ENCODE measurements at regions not wholly inside any gene's neighbourhood (a gene's known extent, or its start where the extent isn't known, plus 50 kb on each side); places are given as distances from the start of the nearest gene placed in this dataset.

DNA sequence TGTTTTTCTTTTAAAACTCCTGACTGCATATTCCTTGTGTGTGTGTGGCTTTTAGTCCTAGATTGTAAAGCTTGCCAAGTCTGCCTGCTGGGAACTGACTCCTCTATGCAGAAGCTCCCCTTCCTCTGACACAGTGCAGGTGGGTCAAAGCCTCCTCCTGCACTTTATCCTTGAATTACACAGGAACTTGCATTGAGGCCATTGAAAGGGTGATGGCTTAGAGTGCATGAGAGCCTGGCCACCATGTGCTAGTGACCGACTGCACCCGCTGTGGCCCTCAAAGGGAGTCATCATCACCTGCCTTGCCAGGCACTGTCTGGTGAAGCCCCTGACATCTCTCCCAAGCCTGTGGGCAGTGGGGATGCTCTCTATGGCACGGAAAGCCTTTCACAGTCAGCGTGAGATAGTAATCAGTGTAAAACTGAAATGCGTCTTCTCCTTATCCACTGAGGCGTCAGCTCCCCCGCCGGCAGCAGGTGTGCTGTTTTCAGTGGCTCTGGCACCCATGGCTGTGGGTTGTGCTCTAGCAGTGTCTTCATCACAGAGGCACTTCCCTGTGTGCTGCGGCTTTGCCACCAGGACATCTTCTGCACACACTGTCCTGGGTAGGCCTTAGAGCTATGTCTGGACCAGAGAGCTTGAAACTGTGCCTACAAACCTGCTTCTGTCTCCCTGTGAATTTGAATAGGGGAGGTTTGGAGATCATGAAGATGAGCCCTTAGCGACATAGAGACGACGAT, 87.9 kb downstream of the THBS2 start:
- no peak overlapping the region for H3K4me3 Mint-ChIP-seq
- DNase-seq (no peak), ATAC-seq (ENCODE audit: low read depth) (no peak)
- H3K9me3 Mint-ChIP-seq = no peaks in the 10 kb centered on the region
- no peaks in the 10 kb centered on the region for H3K27me3 Mint-ChIP-seq
- ChIA-PET CTCF (no interaction called here), POLR2A (no interaction called here)
- H3K4me1 Mint-ChIP-seq = no peaks in the 10 kb centered on the region
- H3K36me3 Mint-ChIP-seq (ENCODE audit: low read depth) = no peaks in the 10 kb centered on the region
- no peak overlapping the region for H3K27ac Mint-ChIP-seq
- intact Hi-C loops (cut with micrococcal nuclease) = no loop called here
- TF ChIP-seq, protein P1, sequence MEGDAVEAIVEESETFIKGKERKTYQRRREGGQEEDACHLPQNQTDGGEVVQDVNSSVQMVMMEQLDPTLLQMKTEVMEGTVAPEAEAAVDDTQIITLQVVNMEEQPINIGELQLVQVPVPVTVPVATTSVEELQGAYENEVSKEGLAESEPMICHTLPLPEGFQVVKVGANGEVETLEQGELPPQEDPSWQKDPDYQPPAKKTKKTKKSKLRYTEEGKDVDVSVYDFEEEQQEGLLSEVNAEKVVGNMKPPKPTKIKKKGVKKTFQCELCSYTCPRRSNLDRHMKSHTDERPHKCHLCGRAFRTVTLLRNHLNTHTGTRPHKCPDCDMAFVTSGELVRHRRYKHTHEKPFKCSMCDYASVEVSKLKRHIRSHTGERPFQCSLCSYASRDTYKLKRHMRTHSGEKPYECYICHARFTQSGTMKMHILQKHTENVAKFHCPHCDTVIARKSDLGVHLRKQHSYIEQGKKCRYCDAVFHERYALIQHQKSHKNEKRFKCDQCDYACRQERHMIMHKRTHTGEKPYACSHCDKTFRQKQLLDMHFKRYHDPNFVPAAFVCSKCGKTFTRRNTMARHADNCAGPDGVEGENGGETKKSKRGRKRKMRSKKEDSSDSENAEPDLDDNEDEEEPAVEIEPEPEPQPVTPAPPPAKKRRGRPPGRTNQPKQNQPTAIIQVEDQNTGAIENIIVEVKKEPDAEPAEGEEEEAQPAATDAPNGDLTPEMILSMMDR (IDR thresholded peaks at IDR 0.05) = no peak

DNA sequence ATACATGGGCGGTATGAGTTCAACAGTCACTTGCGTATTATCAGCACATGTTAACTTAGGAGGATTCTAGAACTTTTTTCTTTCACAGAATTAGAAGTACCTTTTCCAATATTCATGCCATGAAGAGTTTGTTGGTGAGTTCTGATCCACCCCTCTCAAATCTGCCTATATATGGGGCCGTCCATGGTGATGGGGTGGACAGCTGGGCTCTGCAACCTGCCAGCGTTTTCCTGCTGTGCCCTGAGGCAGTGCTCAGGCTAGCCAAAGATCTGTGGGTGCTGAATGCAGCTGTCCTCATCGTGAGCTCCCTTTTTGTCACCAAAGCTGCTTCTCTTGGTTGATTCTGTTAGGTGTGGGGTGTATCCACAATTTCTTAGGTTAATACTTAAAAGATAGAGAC, 88.7 kb downstream of the THBS2 start:
- ATAC-seq (ENCODE audit: low read depth) = no peak
- CTCF ChIA-PET = no interaction called here

DNA sequence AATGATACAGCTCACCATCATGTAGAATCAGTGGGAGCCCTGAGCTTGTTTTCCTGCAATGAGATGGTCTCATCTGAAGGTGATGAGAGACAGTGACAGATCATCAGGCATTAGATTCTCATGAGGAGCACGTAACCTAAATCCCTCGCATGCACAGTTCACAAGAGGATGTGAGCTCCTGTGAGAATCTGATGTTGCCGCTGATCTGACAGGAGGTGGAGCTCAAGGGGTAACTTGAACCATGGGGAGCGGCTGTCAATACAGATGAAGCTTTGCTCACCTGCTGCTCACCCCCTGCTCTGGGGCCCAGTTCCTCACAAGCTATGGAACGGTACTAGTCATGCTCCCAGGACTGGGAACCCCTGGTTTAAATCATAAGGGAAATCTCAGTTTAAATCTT, 89.2 kb downstream of the THBS2 start:
- Mint-ChIP-seq H3K4me3 (no peak overlapping the region), H3K27ac (no peak overlapping the region), H3K4me1 (no peaks in the 10 kb centered on the region), H3K27me3 (no peaks in the 10 kb centered on the region), H3K9me3 (no peaks in the 10 kb centered on the region), H3K36me3 (ENCODE audit: low read depth) (no peaks in the 10 kb centered on the region)
- TF ChIP-seq, protein P1 (IDR thresholded peaks at IDR 0.05) = no peak
- CTCF ChIA-PET = no interaction called here
- intact Hi-C loops (cut with micrococcal nuclease) = no loop called here
- DNase-seq = no peak
- no peak for ATAC-seq (ENCODE audit: low read depth)
- POLR2A ChIA-PET = no interaction called here

More for the DNA sequence above, 88.7 kb downstream of the THBS2 start:
- Mint-ChIP-seq H3K27ac (no peak overlapping the region), H3K4me1 (no peaks in the 10 kb centered on the region), H3K4me3 (no peak overlapping the region), H3K9me3 (no peaks in the 10 kb centered on the region), H3K36me3 (ENCODE audit: low read depth) (no peaks in the 10 kb centered on the region), H3K27me3 (no peaks in the 10 kb centered on the region)
- DNase-seq = no peak
- TF ChIP-seq, protein P1 (IDR thresholded peaks at IDR 0.05) = no peak
- intact Hi-C loops (cut with micrococcal nuclease) = no loop called here
- POLR2A ChIA-PET = no interaction called here

GRCh38 chr6:169163411-169163901, 90.2 kb downstream of the THBS2 start:
- ATAC-seq (ENCODE audit: low read depth) (no peak), DNase-seq (no peak)
- Mint-ChIP-seq H3K36me3 (ENCODE audit: low read depth) (no peaks in the 10 kb centered on the region), H3K27me3 (no peaks in the 10 kb centered on the region), H3K4me1 (no peaks in the 10 kb centered on the region), H3K9me3 (no peaks in the 10 kb centered on the region), H3K27ac (no peak overlapping the region), H3K4me3 (no peak overlapping the region)
- intact Hi-C loops (cut with micrococcal nuclease) = no loop called here
- TF ChIP-seq, protein P1 (IDR thresholded peaks at IDR 0.05) = no peak
- ChIA-PET POLR2A (no interaction called here), CTCF (no interaction called here)

DNA sequence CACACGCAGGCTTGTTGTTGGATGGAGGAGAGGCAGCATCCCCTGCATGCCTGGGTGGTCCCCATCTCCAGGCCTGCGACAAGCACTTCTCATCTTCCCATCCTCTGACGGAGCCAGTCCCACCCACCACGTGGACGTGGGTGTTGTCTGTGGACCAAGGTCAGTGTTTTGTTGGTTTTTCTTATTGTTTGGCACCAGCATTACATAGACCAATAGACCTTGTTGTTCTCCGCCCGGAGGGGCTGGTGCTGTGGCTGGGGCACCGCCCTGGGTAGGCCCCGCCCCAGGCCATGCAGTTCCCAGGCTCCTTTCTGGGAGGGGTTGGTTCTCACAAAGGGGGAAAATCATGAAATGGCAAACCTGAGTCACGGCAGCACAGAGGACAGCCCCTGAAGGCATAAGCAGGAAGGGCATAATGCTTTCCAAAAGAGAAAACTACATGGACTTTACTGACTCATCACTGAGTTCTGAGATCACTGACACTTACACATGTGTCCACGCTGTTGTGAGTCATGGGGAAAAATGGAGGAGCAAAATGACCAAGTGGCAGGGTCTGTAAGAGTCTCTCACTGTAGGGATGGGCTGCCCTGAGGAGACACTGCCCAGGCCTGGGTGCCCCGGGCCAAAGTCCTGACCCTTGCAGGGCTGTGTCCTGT, 90.8 kb downstream of the THBS2 start:
- intact Hi-C loops (cut with micrococcal nuclease) = no loop called here
- H3K27ac Mint-ChIP-seq = no peak overlapping the region

More for the DNA sequence above, 90.8 kb downstream of the THBS2 start:
- POLR2A ChIA-PET = no interaction called here
- no peaks in the 10 kb centered on the region for H3K4me1 Mint-ChIP-seq
- H3K27me3 Mint-ChIP-seq = no peaks in the 10 kb centered on the region
- ATAC-seq (ENCODE audit: low read depth) (no peak), DNase-seq (no peak)
- no peaks in the 10 kb centered on the region for H3K36me3 Mint-ChIP-seq (ENCODE audit: low read depth)
- TF ChIP-seq, protein P1 (IDR thresholded peaks at IDR 0.05) = no peak
- H3K4me3 Mint-ChIP-seq = no peak overlapping the region
- CTCF ChIA-PET = no interaction called here
- no peaks in the 10 kb centered on the region for H3K9me3 Mint-ChIP-seq
